Limb (tissue), 2 donors: ENCODE measurements at regions not wholly inside any gene's neighbourhood (a gene's known extent, or its start where the extent isn't known, plus 50 kb on each side); places are given as distances from the start of the nearest gene placed in this dataset.
"Not testable (repeated sequence)": the region's sequence is repeated elsewhere in the genome, so short reads cannot be mapped to it uniquely, and the experiment has no call there.

ENCODE experiments used
- DNase-seq, 2 donors: peaks; one replicate each; pipeline ENCODE4 v3.0.0-alpha.2; 2016; ENCODE audit errors: extremely low spot score in 2 of 2

DNA sequence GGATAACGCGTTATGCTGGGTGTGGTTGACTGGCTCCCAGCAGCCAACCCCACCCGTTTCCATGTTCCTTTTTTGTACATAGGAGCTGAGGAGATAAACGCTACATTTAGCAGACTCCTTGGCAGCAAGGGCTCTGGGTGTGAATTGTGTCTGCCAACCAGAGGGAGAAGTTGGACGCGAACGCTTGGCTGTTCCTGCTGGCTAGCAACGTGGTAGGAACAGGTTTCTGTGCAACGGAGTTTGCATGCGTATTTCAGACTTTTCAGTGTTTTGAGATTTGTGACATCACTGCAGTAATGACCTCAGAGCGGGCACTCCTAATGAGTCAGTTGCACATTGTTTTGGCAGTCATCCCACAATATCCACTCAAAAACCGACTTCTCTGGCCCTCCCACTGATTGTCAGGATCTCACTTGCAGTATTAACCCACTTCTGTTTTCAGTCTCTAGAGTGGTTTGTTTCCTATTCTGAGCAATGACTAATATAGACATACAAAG lies 98.7 kb upstream of the RGS1 start:
- no peak for DNase-seq

GRCh38 chr1:192477630-192478029 lies 97.9 kb upstream of the RGS1 start:
- peak in 1 of 2 donors; percentile 86 for DNase-seq

DNA sequence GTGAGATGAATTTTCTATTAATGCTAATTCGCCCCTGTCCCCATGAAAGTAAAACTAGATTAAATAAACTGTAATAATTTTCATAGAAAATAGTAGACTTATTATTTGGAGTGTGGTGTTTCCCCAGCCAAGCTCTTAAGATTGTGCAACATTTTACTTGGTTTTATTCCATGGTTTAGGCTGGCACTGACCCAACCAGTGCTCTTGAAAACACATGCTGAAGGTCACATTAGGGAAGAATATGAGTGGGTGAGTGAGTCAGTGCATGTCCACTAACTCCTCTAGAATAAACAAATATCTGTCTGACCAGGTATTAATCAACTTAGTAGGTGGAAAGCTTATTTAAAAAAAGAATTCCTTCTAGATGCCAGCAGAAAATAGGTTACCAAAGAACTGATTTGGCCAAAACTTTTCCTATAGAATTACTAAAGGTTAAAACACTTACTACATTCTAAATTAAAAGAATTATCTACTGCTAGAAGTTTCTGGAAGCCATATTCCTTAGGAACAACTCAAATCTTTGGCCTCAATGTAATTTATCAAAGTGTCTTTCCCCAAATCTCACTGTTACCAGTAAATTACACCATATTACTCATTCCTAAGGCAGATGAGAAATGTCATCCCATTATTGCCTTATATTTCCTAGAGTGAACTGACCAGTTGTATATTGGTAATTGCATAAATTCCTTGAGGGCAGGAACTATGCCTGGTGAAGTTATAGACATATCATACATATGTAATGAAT lies 89.7 kb upstream of the RGS1 start:
- DNase-seq, result no peak

DNA sequence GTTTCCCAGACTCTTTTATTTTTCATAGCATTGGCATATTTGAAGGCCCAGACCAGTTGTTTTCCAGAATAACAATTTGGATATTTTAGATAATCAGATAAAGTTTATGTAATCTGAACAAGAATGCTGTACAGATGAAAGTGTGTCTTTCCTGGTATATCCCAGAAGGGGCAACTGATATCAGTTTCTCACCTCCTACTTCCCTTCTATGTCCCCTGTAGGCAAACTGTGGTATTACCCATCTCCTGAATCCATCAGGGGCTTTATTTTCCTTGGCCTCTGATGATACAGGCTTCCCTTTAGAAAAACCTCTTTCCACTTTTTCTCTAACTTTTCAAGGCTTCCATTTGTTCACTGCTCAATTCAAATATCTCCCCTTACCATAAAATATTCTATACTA lies 87.5 kb upstream of the RGS1 start:
- DNase-seq, result no peak

- no peak for DNase-seq
Observed at GRCh38 chr1:192489047-192489446, 86.5 kb upstream of the RGS1 start.

DNA sequence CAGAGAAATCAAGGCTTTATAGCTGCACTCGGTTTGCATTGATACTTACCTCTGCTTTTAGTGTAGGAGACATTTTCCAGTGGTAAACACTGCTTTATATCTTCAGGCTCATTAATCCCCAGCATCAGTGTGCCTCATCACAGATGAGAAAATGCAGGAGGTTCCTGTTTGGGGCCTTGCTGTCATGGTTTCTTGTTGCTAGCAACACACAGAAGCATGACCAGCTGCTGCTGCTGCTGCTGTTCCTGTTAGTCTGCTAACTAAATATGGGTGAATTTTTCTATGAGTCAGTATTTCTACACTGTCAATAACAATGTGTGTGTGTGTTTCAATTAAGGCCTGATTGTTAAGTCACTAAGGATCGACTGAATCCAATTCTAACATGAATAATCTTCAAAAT lies 85.8 kb upstream of the RGS1 start:
- peak in 1 of 2 donors; percentile 88 for DNase-seq

GRCh38 chr1:192491804-192492554 lies 83.6 kb upstream of the RGS1 start:
- DNase-seq, result no peak

GRCh38 chr1:192493584-192493983 lies 82.0 kb upstream of the RGS1 start:
- DNase-seq, result no peak

GRCh38 chr1:192496369-192497056 lies 79.1 kb upstream of the RGS1 start:
- no peak for DNase-seq

- no peak for DNase-seq
Observed at GRCh38 chr1:192497214-192497794, 78.3 kb upstream of the RGS1 start.

- not testable (repeated sequence) for DNase-seq
Observed at GRCh38 chr1:192498092-192498491, 77.5 kb upstream of the RGS1 start.

- not testable (repeated sequence) for DNase-seq
Observed at GRCh38 chr1:192499061-192499581, 76.5 kb upstream of the RGS1 start.

GRCh38 chr1:192500541-192500940 lies 75.0 kb upstream of the RGS1 start:
- not testable (repeated sequence) for DNase-seq

DNA sequence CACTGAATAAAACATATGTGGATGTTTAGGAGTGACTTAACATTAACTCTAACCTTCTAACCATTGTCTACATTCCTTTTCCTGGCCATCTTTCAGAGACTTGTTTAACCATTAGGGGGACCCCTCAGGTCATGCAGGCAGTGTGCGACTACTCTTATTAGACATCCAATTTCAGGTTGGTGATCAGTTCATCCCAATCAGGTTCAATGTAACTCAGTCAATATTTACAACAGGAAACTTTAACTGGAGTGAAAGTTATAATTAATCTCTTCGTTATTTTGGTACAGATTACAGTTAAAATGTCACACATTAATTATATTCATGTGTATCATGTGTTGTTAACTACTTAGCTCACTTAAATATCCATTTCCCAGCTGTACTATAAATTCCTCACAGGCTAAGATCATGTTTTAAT lies 68.8 kb upstream of the RGS1 start:
- DNase-seq, result no peak

DNA sequence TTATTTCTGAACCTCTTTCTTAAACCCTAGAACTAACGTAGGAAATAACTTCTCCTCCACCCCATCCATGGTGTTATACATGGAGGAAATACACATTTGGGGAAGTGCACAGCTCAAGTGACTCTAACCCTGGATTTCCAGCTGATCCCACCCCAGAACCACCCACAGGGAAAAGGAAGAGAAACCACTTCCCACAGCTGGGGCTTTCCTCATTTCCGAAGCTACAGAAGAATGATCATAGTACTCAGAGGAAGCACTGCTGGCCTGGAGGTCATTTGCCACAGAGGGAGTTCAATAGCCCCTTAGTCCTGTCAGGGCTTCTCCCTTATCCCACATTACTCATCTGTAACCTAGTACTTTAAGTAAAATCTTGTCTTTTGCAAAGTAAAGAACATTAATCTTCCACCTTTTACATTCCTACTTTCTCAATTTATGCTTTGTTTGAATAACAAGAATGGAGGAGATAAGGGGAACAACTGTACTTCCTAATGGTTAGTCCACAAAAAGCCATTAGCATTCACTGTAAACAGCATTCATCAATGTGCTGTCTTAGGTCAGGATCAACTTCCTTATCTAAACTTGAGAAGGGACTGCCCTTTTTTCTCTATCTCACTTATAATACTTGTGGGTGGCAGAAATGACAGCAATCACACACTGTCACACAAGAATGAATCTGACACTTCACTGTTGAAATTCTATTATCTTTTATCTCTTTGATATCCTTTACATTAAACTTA lies 63.0 kb upstream of the RGS1 start:
- DNase-seq, result no peak

DNA sequence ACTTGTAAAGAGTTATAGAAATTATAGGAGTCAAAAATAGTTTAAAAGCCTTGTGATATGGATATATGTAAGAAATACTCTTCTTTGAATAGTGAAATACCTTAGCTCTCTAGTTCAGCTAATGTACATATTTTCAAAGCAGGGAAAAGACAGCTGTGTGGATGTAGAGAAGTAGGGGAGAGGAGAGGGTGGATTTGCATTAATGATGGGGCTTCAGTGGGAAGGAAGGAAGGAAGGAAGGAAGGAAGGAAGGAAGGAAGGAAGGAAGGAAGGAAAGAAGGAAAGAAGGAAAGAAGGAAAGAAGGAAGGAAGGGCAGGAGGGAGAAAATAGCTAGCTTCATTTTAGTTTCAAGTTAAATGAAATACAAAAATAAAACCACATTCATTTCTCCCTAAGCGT lies 62.4 kb upstream of the RGS1 start:
- no peak for DNase-seq

- DNase-seq, result no peak
Observed at GRCh38 chr1:192513697-192514096, 61.9 kb upstream of the RGS1 start.

- no peak for DNase-seq
Observed at GRCh38 chr1:192516776-192517297, 58.7 kb upstream of the RGS1 start.

DNA sequence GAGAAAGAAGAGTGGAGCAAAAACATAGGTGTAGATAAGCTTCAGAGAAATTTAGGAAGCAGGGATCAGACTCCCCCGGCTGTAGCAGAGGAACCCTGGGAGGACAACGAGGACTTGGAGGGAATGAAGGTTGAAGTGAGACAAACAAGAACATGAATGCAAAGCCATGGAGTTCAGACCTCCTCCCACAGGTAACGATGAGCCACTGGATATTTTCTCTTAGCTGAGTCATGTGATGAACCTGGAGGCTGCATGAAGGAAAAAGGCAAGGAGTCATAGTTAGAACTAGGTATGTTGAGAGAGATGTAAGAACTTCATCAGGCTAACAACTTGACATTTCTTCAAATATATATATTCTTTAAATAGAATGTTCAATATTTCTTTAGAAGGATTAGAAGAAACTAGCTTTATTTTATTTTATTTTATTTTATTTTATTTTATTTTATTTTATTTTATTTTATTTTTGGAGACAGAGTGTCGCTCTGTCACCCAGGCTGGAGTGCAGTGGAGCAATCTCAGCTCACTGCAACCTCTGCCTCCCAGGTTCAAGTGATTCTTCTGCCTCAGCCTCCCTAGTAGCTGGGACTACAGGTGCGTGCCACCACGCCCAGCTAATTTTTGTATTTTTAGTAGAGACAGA lies 57.7 kb upstream of the RGS1 start:
- DNase-seq, result not testable (repeated sequence)

- DNase-seq, result no peak
Observed at GRCh38 chr1:192518700-192519099, 56.9 kb upstream of the RGS1 start.
